Sciatic nerve (tissue), 2 donors: ENCODE measurements at regions not wholly inside any gene's neighbourhood (a gene's known extent, or its start where the extent isn't known, plus 50 kb on each side); places are given as distances from the start of the nearest gene placed in this dataset.

Source experiments
- ATAC-seq: fragments of 200-7000 bp; cut with Tn5 transposase; one replicate; pipeline ENCODE4 v1.9.1; 2020; ENCODE audit warnings: mild to moderate bottlenecking, moderate library complexity
- DNase-seq: peaks from one replicate; pipeline ENCODE4 v3.0.0-alpha.2; 2020; ENCODE audit warnings: low spot score
- intact Hi-C: fragments of 100-400 bp; cut with DNase I; formaldehyde crosslinking; loops from one replicate; pipeline ENCODE4 v1.14.2; 2022
- donor health status: DM: no; HTN: no; CAD: no.
- donor health status: DM: no; HTN: no; CAD: no.

DNA sequence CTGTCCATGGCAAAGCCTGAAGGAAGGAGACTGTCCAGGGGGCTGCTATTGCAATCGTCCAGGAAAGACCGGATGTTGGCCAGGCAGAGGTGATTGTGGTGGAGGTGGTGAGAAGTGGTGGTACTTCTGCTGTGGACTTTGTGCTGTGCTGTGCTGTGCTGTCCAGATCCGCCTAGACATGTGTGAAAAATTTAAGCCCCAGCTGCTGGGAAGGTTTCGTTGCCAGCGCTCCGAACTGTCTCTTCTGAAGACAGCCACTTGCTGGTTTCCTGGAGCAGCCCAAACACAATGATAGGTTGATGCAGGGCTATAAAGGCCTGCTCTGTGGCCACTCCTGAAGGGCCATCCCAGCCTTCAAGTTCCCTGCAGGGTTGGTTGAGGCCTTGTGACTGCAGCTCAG lies 223.0 kb upstream of the MPDZ start:
- intact Hi-C loops = no loop called here
- ATAC-seq (no peak), DNase-seq (no peak)

GRCh38 chr9:13501018-13501417 lies 221.5 kb upstream of the MPDZ start:
- ATAC-seq = no peak
- intact Hi-C loops = no loop called here

GRCh38 chr9:13500034-13500433 lies 220.5 kb upstream of the MPDZ start:
- intact Hi-C loops = no loop called here
- peak; percentile 62 for ATAC-seq

More at GRCh38 chr9:13501018-13501417, 221.5 kb upstream of the MPDZ start:
- no peak for DNase-seq

DNA sequence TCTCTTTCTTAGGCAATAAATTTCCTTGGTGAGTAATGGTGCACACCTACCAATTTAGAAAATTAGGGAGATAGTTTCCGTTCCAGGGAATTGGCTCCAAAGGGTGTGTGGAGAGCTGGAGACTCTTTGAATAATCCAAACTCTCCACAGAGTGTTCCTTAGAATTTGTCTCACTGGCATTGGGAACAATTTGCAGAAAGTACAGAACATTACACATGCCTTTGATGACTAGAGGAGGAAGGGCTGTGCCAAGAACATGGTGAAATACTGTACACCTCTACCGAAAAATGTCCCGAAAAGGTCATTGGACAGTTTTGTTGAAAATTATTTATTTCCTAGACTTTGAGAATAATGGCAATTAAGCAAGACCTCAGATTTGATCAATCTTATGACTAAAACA lies 214.2 kb upstream of the MPDZ start:
- DNase-seq (no peak), ATAC-seq (no peak)
- intact Hi-C loops = no loop called here

More at GRCh38 chr9:13500034-13500433, 220.5 kb upstream of the MPDZ start:
- no peak for DNase-seq

DNA sequence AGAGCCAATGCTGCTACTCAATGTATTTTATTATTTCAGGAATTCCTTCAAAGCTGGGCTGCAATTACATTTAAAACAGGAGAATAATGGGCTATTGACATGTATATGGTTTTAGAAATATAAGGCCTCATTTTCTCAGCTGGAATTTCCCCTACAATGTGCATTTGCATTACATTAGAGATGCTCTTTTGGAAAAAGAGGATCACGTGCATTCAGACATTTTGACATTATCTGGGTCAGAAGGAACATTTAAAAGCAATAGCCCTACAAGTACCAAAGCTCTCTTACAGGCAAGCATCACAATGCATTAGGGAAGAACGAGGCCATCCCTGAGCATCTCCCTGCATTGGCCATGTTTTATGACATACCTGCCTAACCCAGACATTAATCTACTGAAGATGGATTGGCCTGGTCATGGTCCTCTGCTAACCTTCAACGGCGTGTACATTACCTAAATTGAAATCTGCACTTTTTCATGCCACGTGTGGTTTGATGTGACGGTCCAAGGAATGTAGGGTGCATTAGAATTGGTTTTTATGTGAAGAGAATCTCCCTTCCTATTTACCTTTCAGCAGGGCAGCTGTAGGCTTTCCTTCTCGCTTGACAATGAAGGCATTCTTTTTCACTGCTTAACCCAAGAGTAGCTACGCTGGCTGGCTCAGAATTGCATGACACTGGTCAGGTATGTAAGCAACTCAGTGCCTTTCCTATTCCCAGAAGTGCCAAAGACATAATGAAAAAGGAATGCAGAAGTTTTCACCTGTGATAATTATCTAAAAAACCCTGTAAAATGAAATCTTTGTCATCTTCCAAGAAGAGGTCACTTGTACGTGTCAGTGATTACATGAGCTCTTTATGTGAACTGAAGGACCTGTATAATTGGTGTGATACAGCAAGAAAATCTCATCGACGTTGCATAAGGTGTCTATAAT lies 212.3 kb upstream of the MPDZ start:
- no peak for DNase-seq
- intact Hi-C loops = no loop called here
- no peak for ATAC-seq

GRCh38 chr9:13491138-13491492 lies 211.6 kb upstream of the MPDZ start:
- intact Hi-C loops = no loop called here
- no peak for DNase-seq
- peak; percentile 71 for ATAC-seq

DNA sequence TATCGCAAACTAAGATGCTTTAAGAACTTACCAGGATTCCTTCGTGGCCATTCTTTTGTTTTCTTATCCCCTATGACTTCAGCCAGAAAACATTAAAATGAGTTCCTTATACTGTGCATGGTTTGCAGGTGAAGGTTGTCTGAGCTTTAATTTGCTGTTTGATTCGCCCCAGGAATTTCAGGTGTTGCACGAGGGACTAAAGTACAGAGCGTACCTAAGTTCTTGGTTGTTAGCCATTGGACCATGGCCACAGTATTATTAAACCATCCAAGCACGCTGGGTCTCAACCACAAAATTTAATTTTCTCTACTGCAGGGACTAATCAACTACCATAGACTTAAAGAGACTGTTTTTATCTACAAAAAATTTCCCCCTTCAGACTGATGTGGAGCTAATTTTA lies 208.4 kb upstream of the MPDZ start:
- intact Hi-C loops = no loop called here
- DNase-seq (no peak), ATAC-seq (no peak)

- intact Hi-C loops = no loop called here
- DNase-seq = no peak
- ATAC-seq = no peak
Observed at GRCh38 chr9:13487498-13487897, 208.0 kb upstream of the MPDZ start.

DNA sequence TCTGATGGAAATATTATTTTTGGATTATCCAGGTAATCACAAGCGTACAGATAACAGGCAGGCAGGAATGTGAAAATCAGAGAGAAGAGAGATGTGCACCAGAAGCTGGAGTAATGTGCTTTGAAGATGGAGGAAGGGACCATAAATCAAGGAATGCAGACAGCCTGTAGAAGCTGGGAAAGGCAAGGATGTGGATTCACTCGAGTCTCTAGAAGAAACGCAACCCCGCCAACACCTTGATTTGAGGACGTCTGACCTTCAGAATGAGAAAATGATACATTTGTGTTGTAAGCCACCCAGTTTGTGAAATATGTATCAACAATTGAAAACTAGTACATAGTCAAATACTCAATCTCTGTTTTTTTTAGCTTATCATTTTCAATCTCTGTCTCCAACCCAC lies 207.6 kb upstream of the MPDZ start:
- no peak for DNase-seq
- intact Hi-C loops = no loop called here
- no peak for ATAC-seq

DNA sequence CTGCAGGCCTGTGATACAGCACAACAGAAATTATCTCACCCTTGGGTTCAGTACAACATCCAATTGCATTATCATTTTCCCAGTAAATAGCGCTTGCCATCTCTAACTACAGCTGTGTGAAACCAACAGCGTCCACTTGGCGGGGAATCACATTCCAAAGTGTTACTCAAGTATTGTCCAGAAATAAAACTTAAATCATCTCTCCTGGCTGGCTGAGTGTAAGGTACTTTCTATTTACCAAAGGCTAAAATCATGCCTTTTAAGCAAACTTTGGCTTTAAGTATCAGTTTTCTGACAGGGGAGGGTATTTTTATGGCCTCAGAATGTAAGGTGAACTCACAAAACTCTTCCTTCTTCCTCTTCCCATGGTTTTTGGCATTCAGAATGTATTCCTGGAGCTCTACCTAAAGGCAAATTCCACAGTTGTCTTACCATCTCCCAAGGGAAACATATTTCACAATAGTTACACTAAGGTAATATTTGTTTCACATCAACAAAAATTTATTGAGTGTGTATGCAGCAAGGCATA lies 205.6 kb upstream of the MPDZ start:
- intact Hi-C loops = no loop called here
- peak; percentile 63 for DNase-seq
- peak; percentile 95 for ATAC-seq

DNA sequence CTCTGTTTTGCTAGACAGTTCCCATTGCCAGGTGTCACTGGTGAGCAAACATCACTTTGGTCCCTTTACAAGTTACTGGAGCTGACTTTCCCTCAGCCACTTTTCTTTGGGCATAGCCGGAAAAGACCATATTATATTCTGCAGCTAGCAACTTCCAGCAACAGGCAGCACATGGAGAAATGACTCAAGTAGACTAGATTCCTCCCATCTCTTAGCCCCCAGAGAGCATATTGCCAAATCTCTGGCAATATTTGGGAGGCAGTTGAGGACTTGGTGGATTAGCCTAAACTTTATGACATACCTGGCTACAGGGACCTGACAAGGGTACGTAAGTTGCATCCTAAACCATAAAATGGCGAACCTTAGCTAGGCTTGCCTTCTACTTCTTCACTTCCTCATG lies 204.7 kb upstream of the MPDZ start:
- ATAC-seq = peak; percentile 87
- intact Hi-C loops = no loop called here

DNA sequence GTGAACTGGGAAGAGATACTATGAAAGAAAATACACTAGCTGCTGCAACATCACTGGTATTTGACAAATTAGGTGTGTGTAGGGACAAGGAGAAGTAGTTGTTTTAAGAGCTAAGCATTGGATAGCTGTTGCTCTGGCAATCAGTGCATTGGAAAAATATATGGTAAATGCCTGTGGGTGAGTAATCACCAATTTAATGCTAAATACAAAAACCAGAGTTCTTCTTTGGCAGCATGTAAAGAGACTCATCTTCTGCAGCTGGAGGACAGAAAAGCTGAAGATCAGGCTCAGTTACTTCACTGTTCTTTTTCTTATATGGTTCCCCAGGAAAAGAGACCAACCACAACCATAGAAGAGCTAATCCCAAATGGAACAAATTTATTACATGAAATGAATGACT lies 201.8 kb upstream of the MPDZ start:
- intact Hi-C loops = no loop called here
- ATAC-seq = no peak
- DNase-seq = no peak

More for the DNA sequence above, 204.7 kb upstream of the MPDZ start:
- DNase-seq = no peak

GRCh38 chr9:13480693-13481092 lies 201.2 kb upstream of the MPDZ start:
- intact Hi-C loops = no loop called here
- ATAC-seq (no peak), DNase-seq (no peak)

- intact Hi-C loops = no loop called here
- no peak for DNase-seq
- no peak for ATAC-seq
Observed at GRCh38 chr9:13479096-13479495, 199.6 kb upstream of the MPDZ start.

- peak; percentile 95 for ATAC-seq
- no peak for DNase-seq
- intact Hi-C loops = no loop called here
Observed at GRCh38 chr9:13478639-13479038, 199.1 kb upstream of the MPDZ start.

DNA sequence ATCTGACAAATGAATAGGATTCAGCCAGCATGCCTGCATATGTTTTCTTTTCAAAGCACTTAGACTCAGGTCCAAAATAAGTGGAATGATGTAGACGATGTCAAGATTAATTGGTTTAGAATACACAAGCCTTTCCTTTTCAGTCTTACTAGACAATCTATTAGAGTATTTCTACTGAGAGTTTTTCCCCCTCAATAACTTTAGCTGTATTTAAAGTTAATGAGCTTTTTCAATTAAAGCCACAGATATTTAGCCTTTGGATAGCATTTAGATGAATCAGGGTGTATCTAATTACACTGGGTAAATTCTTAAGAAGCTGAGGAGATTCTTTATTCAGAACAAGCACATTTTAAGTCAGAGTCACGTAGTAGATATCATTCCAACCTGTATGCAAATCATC lies 198.7 kb upstream of the MPDZ start:
- intact Hi-C loops = no loop called here
- no peak for ATAC-seq
- no peak for DNase-seq

- intact Hi-C loops = loop anchor here (2.0 kb wide), 1 partner anchor 28 kb away; no protein-coding TSS in a partner anchor
- no peak for ATAC-seq
Observed at GRCh38 chr9:13470836-13471235, 191.3 kb upstream of the MPDZ start.

DNA sequence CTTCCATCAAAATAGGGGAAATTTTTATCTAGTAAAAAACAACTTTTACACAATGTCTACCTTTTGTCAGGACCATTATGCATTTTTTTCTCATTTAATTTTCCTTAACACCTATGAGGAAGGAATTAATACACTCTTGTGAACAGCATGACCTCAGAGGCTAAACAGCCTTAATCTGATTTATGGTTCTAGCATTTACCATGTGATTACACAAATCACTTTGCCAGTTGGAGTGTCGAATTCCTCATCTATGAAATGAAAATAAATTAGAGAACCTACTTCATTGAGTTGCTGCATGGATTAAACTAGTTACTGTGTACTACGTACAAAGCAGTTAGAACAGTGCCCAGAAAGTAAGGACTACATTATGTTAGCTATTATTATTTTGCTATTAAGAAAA lies 187.7 kb upstream of the MPDZ start:
- intact Hi-C loops = no loop called here
- no peak for DNase-seq
- ATAC-seq = no peak

More at GRCh38 chr9:13470836-13471235, 191.3 kb upstream of the MPDZ start:
- DNase-seq = no peak

DNA sequence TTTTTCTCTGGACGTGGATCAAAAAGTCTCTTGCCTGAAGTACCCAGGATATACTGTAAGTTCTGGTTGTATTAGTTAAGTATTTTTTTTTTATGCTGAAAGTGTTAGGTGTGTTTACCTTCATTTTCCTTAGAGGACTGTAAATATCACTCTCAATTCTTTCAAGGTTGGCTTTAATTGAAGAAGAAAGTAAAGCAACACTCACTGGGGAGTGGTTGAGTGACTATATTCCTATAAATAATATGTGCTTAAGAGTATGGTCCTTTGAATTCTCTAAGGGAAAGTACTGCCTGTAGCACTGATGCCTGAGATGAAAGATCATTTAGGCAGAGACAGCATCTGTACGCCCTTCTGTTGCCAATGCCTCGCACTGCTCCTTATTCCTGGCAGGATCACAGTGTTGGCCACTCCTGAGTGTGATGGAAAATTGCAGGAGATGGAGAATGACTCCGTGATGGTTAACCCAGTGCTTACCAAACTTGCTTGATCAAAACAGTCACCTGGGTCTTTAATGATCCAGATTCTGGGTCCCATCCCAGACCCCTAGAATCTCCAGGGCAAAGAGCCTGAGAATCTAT lies 182.0 kb upstream of the MPDZ start:
- intact Hi-C loops = no loop called here
- ATAC-seq (no peak), DNase-seq (no peak)

- ATAC-seq = no peak
- intact Hi-C loops = no loop called here
- DNase-seq = no peak
Observed at GRCh38 chr9:13459071-13459470, 179.6 kb upstream of the MPDZ start.
